DMS153 treated with DMSO at 0.1 percent for 48 hours (cell line): ENCODE measurements at regions not wholly inside any gene's neighbourhood (a gene's known extent, or its start where the extent isn't known, plus 50 kb on each side); places are given as distances from the start of the nearest gene placed in this dataset.

Experiments used
- DNase-seq: peaks from one replicate; lab custom pipeline; 2025; ENCODE audit not compliant: unreplicated experiment; lab: John Stamatoyannopoulos, UW

- DNase-seq = no peak
Measured at GRCh38 chr2:106628377-106628776, 141.2 kb downstream of the CD8B2 start.

GRCh38 chr2:106629981-106630380 is 142.8 kb downstream of the CD8B2 start:
- no peak for DNase-seq

- no peak for DNase-seq
Measured at GRCh38 chr2:106631281-106631680, 144.1 kb downstream of the CD8B2 start.

GRCh38 chr2:106638043-106638442 is 150.9 kb downstream of the CD8B2 start:
- peak; percentile 51 for DNase-seq

GRCh38 chr2:106638580-106638979 is 151.4 kb downstream of the CD8B2 start:
- DNase-seq = no peak

GRCh38 chr2:106642679-106643078 is 155.5 kb downstream of the CD8B2 start:
- DNase-seq = peak; percentile 37

GRCh38 chr2:106644623-106645022 is 157.5 kb downstream of the CD8B2 start:
- DNase-seq = no peak

GRCh38 chr2:106646605-106647004 is 159.4 kb downstream of the CD8B2 start:
- DNase-seq = no peak

- no peak for DNase-seq
Measured at GRCh38 chr2:106649306-106649705, 162.1 kb downstream of the CD8B2 start.

- DNase-seq = no peak
Measured at GRCh38 chr2:106653465-106653864, 166.3 kb downstream of the CD8B2 start.

- DNase-seq = no peak
Measured at GRCh38 chr2:106658616-106659015, 171.5 kb downstream of the CD8B2 start.

GRCh38 chr2:106664669-106665068 is 177.5 kb downstream of the CD8B2 start:
- DNase-seq = no peak

GRCh38 chr2:106667478-106668070 is 180.4 kb downstream of the CD8B2 start:
- no peak for DNase-seq

GRCh38 chr2:106685180-106685897 is 198.2 kb downstream of the CD8B2 start:
- DNase-seq = no peak

- DNase-seq = no peak
Measured at GRCh38 chr2:106686814-106687213, 199.2 kb downstream of the ST6GAL2 start.

GRCh38 chr2:106694964-106695470 is 190.9 kb downstream of the ST6GAL2 start:
- DNase-seq = no peak

GRCh38 chr2:106695919-106696318 is 190.0 kb downstream of the ST6GAL2 start:
- DNase-seq = no peak

- DNase-seq = no peak
Measured at GRCh38 chr2:106700616-106701015, 185.4 kb downstream of the ST6GAL2 start.

- DNase-seq = peak; percentile 10
Measured at GRCh38 chr2:106701203-106702022, 184.6 kb downstream of the ST6GAL2 start.

- no peak for DNase-seq
Measured at GRCh38 chr2:106703161-106703560, 182.8 kb downstream of the ST6GAL2 start.

GRCh38 chr2:106704798-106705197 is 181.2 kb downstream of the ST6GAL2 start:
- DNase-seq = no peak

GRCh38 chr2:106705877-106706276 is 180.1 kb downstream of the ST6GAL2 start:
- no peak for DNase-seq
